ENCODE measurements at regions not wholly inside any gene's neighbourhood (a gene's known extent, or its start where the extent isn't known, plus 50 kb on each side); places are given as distances from the start of the nearest gene placed in this dataset.
A peak's percentile ranks its signal among the peaks of the same experiment; 100 is the strongest.

DNA sequence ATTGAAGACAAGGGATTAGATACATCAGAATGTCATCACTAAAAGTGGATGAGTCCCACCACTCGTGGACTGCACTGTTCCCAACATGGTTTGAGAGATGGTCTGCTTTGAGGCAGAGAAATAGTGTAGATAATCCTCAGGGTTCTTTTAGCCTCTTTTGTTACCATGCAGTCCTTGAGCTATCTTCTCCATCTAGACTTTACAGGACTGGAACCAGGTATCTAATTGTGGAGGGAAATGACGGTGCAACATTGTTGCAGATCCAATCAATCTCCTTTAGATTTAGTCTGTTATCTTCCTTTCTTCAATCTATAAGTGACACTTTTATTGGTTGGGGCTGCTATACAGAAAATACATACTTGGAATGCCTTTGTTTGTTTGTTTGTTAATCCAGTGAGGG is 183.8 kb upstream of the CWC22 start:
- DNase-seq = no peak

DNA sequence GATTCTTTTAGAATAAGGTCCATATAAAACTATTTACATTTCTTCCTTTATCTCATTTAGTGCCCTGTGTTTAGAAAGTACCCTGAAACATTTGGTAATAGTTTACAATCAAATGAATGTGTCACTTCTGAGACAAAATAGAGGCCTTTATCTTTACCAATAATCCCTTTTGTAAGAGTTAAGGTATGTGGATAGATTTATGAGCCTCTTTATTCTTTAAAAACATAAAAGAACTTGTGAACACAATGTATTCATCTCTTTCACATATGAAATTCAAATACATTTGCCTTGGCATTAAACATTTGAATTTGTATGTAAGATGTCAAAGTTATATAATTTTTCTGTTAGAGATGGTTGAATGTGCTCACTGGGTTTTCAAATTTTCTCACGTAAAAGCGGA is 180.5 kb upstream of the CWC22 start:
- DNase-seq = no peak

DNA sequence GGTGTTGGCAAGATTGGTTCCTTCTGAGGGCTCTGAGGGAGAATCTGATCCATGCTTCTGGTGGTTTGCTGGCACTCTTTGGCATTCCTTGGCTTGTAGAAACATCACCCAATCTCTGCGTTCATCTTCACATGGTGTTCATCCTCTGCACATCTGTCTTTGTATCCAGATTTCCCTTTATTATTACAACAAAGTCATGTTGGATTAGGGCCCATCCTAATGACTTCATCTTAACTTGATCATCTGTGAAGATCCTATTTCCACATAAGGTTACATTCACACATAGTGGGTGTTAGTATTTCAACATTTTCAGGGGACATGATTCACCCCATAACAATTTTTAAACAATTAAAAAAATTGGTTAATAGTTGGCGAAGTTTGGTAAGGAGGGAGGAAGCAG is 177.4 kb upstream of the CWC22 start:
- no peak for DNase-seq

DNA sequence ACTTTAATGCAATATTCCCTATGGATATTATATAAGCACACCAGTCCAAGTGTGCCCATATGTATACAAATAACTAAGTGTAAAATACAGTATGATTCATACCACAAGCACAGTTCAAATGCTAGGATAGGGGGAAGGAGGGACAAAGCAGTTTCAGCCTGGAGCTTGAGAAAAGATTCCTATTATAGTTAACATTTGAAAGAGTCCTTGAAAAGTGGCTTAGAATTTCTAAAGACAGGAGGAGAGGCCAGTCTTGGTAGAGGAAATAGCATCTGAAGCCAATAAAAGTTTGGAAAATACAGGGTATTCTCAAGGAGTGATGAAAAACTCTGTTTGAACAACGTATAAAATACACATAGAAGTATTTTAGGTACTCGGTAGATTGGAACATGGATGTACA is 173.4 kb upstream of the CWC22 start:
- DNase-seq = no peak

DNA sequence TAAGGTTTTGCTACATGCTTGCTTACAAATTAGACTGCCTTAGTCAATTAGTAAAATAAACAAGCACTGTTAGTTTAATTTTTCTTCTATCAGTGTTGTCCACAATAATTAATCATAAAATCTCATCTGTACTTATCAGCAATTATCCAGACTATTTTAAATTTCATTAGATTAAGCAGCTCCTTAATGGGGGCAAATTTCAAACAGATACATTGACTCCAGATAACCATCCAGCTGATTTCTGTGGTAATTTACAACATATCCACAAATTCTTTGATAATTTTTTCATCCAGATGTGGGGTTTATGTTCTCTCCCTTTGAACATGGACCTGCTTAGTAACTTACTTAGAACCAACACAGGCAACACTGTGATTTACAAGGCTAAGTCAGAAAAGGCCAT is 170.4 kb upstream of the CWC22 start:
- no peak for DNase-seq

DNA sequence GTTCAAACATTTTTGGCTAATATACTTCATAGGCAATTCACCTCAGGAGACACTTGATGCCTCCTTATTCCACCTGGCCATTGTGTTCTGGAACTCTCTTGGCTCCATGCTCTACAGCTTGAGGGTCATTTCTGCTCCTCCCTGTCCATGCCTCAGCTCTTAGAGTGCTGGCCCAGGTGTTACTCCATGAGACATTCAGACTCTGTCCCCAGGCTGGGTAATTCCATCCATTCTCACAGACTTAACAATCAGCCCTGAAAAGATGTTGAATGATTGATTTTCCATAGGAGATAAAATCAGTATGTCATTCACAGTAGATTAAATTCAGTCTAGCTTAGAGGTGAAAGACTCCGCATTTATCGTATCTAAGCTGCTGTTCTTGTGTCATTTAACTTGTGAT is 168.6 kb upstream of the CWC22 start:
- DNase-seq = no peak

DNA sequence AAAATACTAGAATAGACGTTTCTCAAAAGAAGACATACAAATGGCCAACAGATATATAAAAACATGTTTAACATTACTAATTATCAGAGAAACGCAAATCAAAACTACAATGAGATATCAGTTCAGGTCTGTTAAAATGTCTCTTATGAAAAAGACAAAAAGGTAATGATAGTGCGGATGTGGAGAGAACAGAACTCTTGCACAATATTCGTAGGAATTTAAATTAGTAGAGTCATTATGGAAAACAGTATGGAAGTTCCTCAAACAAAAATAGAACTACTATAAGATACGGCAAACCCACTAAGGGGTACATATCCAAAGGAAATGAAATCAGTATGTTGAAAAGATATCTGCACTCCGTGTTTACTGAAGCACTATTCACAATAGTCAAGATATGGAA is 167.5 kb upstream of the CWC22 start:
- DNase-seq = no peak

DNA sequence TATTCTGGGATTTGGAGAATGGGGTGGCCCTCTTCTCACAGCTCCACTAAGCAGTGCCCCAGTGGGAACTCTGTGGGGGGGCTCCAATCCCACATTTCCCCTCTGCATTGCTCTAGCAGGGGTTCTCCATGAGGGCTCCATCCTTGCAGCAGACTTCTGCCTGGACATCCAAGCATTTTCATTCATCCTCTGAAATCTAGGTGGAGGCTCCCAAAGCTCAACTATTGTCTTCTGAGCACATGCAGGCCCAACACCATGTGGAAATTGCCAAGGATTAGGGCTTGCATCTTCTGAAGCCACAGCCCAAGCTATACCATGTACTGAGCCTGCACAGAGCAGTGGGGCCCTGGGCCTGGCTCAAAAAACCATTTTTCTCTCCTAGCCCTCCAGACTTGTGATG is 162.4 kb upstream of the CWC22 start:
- no peak for DNase-seq

DNA sequence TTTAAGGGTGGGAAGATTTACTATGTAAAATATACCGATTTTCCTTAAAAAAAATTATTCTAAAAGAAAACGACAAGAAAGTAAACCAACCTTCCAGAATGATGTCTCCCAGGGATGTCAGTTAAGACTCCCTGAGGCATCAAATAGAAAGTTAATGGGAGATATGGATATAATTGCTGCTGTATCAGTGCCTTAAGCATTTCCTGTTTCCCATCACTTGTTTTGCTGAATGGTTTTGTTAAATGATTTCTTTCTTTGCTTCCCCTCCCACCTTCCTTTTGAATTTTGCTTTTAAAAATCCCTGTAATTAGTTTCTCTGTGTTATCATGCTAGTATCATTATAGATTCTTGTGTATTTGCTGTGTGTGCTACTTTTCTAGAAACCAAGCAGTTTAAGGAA is 154.3 kb upstream of the CWC22 start:
- DNase-seq = no peak

DNA sequence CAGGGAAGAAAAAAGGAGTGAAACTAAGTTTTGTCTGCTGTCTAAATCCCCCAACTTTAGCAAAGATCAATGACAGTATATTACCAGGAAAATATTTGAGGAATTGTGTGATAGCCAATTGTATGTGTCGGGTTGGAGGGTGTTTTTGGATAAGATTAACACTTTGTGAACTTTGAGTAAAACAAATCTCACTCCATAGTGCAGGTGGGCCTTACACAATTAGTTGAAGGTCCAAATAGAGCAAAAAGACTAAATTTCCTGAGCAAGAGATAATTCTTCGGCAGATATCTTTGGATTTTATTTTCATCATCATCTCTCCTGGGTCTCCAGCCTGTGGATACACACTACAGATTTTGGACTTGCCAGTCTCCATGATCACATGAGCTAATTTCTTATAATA is 152.8 kb upstream of the CWC22 start:
- DNase-seq = no peak

DNA sequence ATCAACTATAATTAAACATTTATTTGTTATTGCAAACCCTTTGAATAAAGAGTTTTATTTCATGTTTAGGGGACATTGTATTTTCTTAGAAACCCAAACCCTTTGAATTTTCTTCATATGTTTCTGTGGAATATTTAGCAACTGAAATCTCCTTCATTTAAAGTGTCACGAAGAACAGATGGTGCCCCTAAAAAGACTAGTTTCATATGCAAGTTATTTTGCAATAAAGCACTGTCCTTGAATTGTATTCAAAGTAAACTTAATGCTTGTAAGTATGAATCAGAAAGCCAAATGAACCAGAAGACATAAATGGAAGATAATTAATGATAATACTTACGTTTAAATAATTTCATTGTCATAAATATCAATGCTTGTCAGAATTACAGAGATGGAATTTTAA is 151.9 kb upstream of the CWC22 start:
- no peak for DNase-seq

DNA sequence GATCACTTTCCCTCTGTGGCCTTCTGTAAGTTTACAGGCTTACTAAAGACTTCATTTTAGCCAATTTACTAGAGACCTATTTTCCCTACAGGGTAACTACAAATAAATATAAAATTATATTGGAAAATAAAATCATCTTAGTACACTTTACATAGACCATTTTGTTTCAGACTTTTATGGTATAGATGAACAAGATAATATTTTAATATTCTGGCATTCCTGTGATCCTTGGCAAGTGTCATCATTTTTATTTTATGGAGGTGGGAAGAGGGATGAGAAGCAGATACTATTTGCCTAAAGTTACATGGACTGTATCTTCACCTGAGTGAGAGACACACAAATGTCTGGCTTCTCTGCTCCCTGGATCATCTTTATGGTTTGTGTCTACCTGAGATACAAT is 149.6 kb upstream of the CWC22 start:
- no peak for DNase-seq

DNA sequence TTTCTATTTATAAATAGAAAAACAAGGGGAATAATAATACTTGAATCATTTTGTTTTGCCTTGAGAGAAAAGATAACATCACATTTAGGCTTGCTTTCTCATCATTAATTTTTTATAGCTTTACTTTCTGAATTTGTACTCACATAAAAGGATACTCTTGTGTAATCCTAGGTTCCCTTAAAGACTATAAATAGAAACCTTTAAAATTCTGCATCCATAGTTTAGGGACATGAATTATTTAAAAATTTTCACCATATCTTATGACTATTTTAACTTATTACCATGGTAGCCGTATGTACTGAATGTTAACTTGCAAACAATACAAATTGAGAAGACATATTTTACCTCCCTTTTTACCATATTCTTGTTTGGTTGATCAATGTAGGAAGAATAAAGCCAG is 143.5 kb upstream of the CWC22 start:
- no peak for DNase-seq

DNA sequence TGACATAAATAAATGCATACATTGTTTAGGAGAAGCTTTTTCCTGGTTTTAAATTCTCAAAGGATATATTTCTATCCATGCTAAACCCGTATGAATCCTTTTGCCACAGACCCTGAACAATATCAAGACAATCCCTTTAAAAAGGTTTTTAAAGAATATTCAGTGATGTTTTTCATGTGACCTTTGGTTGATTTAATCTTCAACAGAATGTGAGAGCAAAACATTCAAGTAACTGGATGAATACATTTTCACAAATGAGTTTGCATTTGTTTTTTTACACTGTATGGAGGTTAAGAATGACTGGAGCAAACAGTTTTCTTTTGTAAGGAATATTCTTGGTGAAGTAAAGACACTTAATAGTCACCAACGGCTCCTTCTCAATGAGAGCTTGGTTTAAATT is 139.4 kb upstream of the CWC22 start:
- DNase-seq = no peak

DNA sequence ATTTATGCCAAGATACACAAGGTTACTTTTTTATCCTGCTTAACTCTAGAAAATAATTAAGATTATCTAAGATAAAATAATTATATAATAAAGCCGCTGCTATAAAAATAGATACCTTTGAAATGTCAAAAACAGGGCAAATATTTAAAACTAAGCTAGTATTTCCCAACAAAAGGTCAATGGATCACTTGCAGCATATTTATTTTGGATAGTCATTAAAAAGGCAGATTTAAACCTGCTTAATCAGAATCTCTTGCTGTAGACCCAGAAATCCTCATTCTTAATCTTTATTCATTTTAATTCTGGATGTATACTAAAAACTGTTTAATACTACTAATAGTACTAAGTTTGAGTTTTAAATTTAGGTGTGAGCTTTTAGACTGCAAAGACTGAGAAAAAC is 139.0 kb upstream of the CWC22 start:
- DNase-seq = no peak

DNA sequence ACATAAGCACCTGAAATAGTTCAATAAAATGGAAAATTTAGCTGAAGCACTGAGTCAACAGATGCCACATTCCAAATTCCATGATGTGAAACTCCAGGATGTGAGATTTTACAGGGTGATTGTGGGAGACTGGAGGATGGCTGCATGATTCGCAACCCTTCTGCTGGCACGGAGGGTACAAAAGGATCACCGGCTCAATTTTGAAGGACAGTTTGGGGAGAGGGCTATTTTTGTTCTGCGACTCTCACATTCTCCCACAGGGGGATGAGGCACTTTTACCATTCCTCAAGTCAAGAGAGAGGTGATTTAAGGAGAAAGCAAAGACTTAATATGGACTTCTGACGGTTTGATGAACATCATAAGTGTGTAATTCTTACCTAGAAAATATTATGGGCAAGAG is 138.1 kb upstream of the CWC22 start:
- DNase-seq = no peak

DNA sequence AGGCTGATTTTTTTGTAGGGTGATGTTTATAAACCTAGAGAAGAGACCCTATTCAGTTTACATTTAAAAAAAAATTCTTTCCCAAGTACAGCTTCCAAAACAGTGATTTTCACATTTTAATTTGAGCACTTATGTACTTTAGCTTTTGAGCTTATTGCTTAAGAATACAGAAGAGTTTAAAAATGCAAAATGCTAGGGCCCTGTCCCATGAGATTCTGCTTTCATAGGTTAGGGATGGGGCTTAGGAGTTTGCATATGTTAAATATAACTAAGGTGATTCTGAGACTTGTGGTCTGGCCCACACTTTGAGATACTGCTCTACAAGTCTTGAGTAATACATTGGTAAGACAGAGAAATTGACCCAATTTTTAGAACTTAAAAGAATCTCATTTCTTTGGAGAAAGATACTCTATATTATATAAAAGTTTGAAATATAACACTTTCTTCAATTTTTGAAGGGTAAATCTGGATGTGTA is 137.3 kb upstream of the CWC22 start:
- no peak for DNase-seq

DNA sequence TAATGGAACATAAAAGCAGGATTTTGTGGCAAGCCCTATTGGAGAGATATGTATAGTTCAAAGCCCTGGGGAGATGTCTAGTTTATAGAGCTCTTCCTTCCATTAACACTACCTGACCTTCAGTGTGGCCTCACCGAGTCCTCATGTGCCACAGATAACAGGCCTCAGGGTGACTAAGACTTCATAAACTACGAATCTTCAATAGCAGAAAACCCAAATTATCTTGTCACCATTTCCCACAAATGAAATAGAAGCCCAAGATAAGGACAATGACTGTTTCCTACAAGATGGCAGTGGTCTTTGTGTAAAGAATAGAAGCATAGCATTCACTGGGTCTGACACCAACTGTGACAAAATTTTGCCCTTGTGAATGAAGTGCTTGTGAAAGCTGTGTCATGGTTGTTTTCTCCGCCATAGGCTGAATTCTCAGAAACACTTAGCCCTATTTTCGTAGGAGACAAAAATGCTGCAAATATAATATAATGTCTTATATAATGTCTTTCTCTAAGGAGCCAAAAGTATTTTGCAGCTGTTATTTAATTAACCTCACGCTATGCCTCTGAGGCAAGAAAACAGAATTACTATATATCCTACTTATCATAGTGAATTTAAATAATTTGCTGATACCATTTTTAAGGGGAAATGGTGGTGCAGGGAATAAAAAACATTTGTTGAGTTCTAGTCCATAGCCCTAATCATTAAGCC is 136.7 kb upstream of the CWC22 start:
- no peak for DNase-seq

DNA sequence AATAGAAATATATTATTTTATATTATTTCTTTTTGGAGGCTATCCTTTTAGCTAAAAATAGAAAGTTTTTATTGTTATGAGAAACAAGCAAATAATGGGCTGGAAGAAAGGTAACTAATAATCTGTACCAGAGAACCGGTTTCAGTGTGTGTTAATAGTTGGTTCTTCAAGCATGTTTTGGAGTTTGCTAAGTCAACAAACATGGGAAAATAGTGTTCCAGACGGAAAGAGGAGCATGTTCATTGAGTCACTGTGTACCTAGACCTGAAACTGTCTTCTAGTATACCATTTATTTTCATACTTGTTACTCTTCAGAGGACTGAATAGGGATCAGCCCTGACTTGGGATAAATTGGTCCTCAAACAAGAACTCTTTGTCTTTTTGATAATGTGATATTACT is 134.5 kb upstream of the CWC22 start:
- DNase-seq = no peak

DNA sequence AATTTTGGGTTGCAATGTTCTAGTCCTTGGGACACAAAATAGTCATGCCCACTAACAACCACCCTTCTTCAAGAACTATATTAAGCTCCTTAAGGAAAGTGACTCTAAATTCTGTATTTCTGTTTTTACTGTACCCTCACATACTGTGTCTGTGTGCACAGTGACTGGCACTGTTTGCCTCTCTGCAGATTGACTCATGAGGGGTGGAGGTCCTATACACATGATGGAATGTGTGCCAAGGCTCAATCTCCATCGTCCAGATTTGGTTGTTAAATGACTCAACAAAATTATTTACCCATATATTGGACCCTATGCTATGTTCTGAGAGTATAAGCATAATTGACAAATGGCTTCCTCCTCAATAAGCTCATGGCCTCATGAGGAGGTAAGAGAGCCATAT is 126.6 kb upstream of the CWC22 start:
- DNase-seq = no peak

DNA sequence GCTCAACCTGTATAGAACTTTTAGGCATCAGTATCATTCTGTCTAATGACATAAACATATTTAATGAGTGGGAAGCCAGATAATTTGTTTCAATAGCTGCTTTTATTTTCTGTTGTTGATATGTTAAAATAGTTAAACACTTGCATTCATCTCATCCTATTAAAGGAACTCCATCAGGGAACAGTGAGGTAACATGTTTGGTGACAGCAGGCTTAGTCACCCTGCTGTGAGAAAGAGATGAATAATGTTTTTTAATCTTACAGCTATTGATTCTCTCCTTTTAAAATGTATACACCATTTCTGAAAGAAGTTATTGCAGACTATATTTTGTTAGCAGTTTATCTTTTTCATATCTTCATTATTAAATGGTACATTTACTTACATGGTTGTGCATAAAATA is 123.3 kb upstream of the CWC22 start:
- DNase-seq = no peak

DNA sequence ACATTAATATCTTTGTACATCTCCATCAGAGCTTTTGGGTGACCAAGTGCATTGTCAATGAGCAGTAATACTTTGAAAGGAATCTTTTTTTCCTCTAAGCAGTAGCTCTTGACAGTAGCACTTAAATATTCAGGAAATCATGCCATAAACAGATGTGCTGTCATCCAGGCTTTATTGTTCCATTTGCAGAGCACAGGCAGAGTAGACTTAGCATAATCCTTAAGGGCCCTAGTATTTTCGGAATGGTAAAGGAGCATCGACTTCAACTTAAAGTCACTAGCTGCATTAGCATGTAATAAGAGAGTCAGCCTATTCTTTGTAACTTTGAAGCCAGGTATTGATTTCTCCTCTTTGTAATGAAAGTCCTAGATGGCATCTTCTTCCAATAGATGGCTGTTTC is 121.8 kb upstream of the CWC22 start:
- DNase-seq = no peak

DNA sequence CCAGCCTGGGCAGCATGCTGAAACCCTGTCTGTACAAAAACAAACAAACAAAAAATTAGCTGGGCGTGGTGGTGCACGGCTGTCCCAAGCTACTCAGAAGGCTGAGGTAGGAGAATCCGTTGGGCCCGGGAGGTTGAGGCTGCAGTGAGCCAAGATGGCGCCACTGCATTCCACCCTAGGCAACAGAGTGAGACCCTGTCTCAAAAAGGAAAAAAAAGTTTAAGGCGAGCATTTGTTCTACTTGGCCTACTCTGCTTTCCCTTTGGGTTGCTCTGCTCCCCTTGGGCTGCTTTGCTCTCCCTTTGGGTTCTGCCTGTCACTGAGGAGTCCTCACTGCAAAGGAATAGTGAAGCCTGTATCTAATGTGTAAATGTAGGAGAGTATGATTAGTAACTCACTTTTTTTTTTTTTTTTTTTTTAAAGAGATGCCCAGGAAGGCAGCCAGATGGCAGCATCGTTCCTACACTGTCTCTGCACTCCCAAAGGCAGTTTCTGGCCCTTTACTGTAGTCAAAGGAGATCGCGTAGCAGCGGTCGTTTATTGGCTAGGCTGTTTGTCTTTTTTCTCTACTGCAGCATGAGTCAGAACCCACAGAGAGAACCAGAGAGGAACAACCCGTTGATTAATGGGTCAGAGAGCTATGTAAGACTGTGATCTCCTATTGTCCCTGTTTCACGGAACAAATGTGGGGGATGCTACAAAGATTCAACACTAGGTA is 118.3 kb upstream of the CWC22 start:
- DNase-seq = peak; percentile 51 to 64

DNA sequence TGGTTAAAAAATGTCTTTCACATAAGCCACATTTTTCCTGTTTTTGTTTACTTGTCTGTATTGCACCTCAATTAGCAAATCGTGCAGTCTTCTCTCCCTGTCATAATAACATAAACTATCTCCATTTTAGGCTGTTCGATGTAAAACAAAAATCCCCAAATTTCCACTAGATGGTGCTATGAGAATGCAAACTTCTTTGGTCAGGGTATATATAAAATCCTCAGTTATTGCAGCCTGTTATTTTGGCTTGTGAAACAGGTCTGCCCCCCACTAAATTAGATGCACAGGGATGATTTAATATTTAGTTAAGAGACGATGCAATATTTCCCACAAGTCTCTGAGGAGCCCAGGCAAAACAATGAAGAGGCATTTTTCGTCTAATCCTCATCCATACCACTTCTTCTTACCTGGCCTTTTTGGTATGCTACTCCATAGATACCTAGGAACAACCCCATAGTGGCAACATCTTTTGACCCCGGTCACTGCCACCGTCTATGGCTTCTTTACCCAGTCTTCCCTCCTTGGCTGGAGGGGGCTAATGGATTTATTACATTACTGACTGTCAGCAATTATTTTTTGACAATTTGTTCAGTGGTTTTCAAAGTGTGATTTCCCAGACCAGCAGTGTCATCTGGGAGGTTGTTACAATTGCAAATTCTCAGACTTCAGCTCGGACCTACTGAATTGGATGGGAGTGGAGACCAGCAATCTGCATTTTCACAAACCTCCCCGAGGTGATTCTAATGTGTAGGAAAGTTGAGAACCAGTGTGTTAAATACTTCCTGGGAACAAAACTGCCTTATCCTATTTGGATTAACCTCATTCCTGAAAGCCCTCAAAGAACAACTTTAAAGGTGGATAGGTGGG is 117.4 kb upstream of the CWC22 start:
- DNase-seq = peak; percentile 40 to 70
